Neural progenitor cell (in vitro differentiated cells): ENCODE measurements at regions not wholly inside any gene's neighbourhood (a gene's known extent, or its start where the extent isn't known, plus 50 kb on each side); places are given as distances from the start of the nearest gene placed in this dataset.

Experiments used
- DNase-seq: peaks from one replicate; pipeline ENCODE4 v3.0.0-alpha.2; 2016; ENCODE audit warnings: low spot score
- H2AFZ ChIP-seq: fragments of 200-600 bp; sonication (generic); replicated peaks from 2 replicates; pipeline ENCODE4 v1.6.1; 2016; ENCODE audit warnings: antibody characterized with exemption
- H3F3A ChIP-seq: fragments of 200-600 bp; sonication (generic); 2 replicates; pipeline ENCODE4 v1.6.1; 2016; ENCODE audit warnings: antibody characterized with exemption, low read depth
- H3K27ac ChIP-seq: fragments of 200-600 bp; sonication (generic); 2 replicates; pipeline ENCODE4 v1.5.1; 2016; ENCODE audit warnings: mild to moderate bottlenecking
- H3K27me3 ChIP-seq: fragments of 200-600 bp; sonication (generic); 2 replicates; pipeline ENCODE4 v1.6.1; 2016; ENCODE audit warnings: mild to moderate bottlenecking, moderate library complexity
- H3K36me3 ChIP-seq: fragments of 200-600 bp; sonication (generic); 2 replicates; pipeline ENCODE4 v1.5.1; 2016
- H3K4me1 ChIP-seq: fragments of 200-600 bp; sonication (generic); 2 replicates; pipeline ENCODE4 v1.6.1; 2016; ENCODE audit warnings: mixed run types
- H3K4me2 ChIP-seq: fragments of 200-600 bp; sonication (generic); 2 replicates; pipeline ENCODE4 v1.6.1; 2016
- H3K4me3 ChIP-seq: fragments of 200-600 bp; sonication (generic); 2 replicates; pipeline ENCODE4 v1.5.1; 2016
- H3K79me2 ChIP-seq: fragments of 200-600 bp; sonication (generic); 2 replicates; pipeline ENCODE4 v1.6.1; 2016; ENCODE audit warnings: low read depth
- H3K9ac ChIP-seq: fragments of 200-600 bp; sonication (generic); 2 replicates; pipeline ENCODE4 v1.6.1; 2016
- H3K9me3 ChIP-seq: fragments of 200-600 bp; sonication (generic); 2 replicates; pipeline ENCODE4 v1.5.1; 2016; ENCODE audit warnings: low read depth
- H4K20me1 ChIP-seq: fragments of 200-600 bp; sonication (generic); 2 replicates; pipeline ENCODE4 v1.6.1; 2016; ENCODE audit warnings: low read depth
- H3K27ac Mint-ChIP-seq: 3 replicates; pipeline ENCODE4 v1.8.0; 2021; ENCODE audit warnings: mixed read lengths
- H3K27me3 Mint-ChIP-seq: 2 replicates; pipeline ENCODE4 v1.8.0; 2022; ENCODE audit warnings: low read depth, mild to moderate bottlenecking, inconsistent platforms, moderate library complexity, mixed read lengths; ENCODE audit not compliant: insufficient read depth
- H3K36me3 Mint-ChIP-seq: 3 replicates; pipeline ENCODE4 v1.8.0; 2021; ENCODE audit warnings: mixed read lengths
- H3K4me1 Mint-ChIP-seq: 3 replicates; pipeline ENCODE4 v1.8.0; 2021; ENCODE audit warnings: mixed read lengths
- H3K4me3 Mint-ChIP-seq: 3 replicates; pipeline ENCODE4 v1.8.0; 2021; ENCODE audit warnings: mild to moderate bottlenecking, moderate library complexity, mixed read lengths
- H3K9me3 Mint-ChIP-seq: 3 replicates; pipeline ENCODE4 v1.8.0; 2020; ENCODE audit warnings: mixed read lengths
- CTCF ChIP-seq: fragments of 200-600 bp; sonication (generic); IDR thresholded peaks from 2 replicates; pipeline ENCODE4 v1.5.1; 2017; ENCODE audit warnings: antibody characterized with exemption, mild to moderate bottlenecking
- EZH2 ChIP-seq: fragments of 200-600 bp; sonication (generic); IDR thresholded peaks from 2 replicates; pipeline ENCODE4 v1.6.1; 2017; ENCODE audit warnings: antibody characterized with exemption, mild to moderate bottlenecking, moderate library complexity
- EZH2phosphoT487 ChIP-seq: fragments of 200-600 bp; sonication (generic); IDR thresholded peaks from 2 replicates; pipeline ENCODE4 v1.6.1; 2017; ENCODE audit warnings: antibody characterized with exemption

DNA sequence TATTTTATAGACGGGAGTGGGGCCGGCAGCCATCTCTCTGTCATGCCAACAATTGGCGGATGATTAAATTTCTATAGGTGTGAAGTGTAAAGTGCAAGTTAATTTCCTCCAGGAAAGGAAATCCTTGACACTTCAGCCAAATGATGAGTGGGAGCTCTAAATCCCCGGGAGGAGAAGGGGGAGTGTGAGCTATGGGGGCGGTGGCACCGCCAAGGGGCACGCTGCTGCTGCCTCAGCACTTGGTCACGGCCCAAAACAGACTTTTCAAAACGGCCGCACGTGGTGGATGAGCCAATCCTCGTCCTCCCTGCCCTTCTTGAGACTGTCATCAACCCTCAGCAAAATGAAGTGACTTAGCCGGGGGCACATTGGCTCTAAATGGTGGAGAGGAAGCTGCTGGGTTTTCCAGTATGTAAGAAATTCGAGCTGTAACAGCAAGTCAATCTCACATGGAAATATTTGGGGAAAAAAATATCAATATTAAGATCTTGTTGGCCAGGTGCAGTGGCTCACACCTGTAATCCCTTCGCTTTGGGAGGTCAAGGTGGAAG is 200.8 kb downstream of the TFCP2L1 start:
- H3K79me2 ChIP-seq = no peaks in the 10 kb centered on the region
- Mint-ChIP-seq H3K27me3 (peaks cover 10% of the 10 kb centered on the region), H3K36me3 (no peaks in the 10 kb centered on the region), H3K9me3 (no peaks in the 10 kb centered on the region), H3K4me3 (no peak overlapping the region), H3K27ac (no peak overlapping the region), H3K4me1 (peaks cover 8% of the 10 kb centered on the region)
- no peaks in the 10 kb centered on the region for H3K36me3 ChIP-seq
- H3K9ac ChIP-seq = no peak overlapping the region
- no peak overlapping the region for H2AFZ ChIP-seq
- no peaks in the 10 kb centered on the region for H4K20me1 ChIP-seq
- H3F3A ChIP-seq = no peaks in the 10 kb centered on the region
- DNase-seq = no peak
- no peaks in the 10 kb centered on the region for H3K9me3 ChIP-seq
- TF ChIP-seq CTCF (no peak), EZH2 (no peak), EZH2phosphoT487 (no peak)
- no peak overlapping the region for H3K4me2 ChIP-seq
- H3K4me1 ChIP-seq = no peaks in the 10 kb centered on the region
- no peak overlapping the region for H3K4me3 ChIP-seq
- H3K27me3 ChIP-seq = no peaks in the 10 kb centered on the region
- no peak overlapping the region for H3K27ac ChIP-seq

- H3K27ac ChIP-seq = no peak overlapping the region
- no peak overlapping the region for H3K4me2 ChIP-seq
- no peak overlapping the region for H3K9ac ChIP-seq
- H2AFZ ChIP-seq = no peak overlapping the region
- H3K9me3 ChIP-seq = no peaks in the 10 kb centered on the region
- peaks cover 2% of the 10 kb centered on the region for H3K4me1 Mint-ChIP-seq
- no peak overlapping the region for H3K4me3 ChIP-seq
- no peaks in the 10 kb centered on the region for H3F3A ChIP-seq
- H3K27me3 Mint-ChIP-seq = peaks cover 12% of the 10 kb centered on the region
- DNase-seq = no peak
- H3K4me3 Mint-ChIP-seq = no peak overlapping the region
- H3K79me2 ChIP-seq = no peaks in the 10 kb centered on the region
- H3K36me3 Mint-ChIP-seq = no peaks in the 10 kb centered on the region
- H4K20me1 ChIP-seq = no peaks in the 10 kb centered on the region
- TF ChIP-seq CTCF = no peak
- TF ChIP-seq EZH2phosphoT487 = no peak
- no peak for TF ChIP-seq EZH2
- H3K36me3 ChIP-seq = no peaks in the 10 kb centered on the region
- H3K9me3 Mint-ChIP-seq = no peaks in the 10 kb centered on the region
- no peaks in the 10 kb centered on the region for H3K4me1 ChIP-seq
- no peaks in the 10 kb centered on the region for H3K27me3 ChIP-seq
- H3K27ac Mint-ChIP-seq = no peak overlapping the region
These were observed 199.2 kb downstream of the TFCP2L1 start for GRCh38 chr2:121085801-121086200.

- Mint-ChIP-seq H3K27me3 (peaks cover 9% of the 10 kb centered on the region), H3K36me3 (no peaks in the 10 kb centered on the region), H3K27ac (no peak overlapping the region), H3K9me3 (no peaks in the 10 kb centered on the region), H3K4me1 (peaks cover 2% of the 10 kb centered on the region), H3K4me3 (no peak overlapping the region)
- TF ChIP-seq EZH2 = no peak
- no peak for TF ChIP-seq CTCF
- TF ChIP-seq EZH2phosphoT487 = no peak
- DNase-seq = no peak
- no peaks in the 10 kb centered on the region for H3K4me1 ChIP-seq
- no peaks in the 10 kb centered on the region for H3K9me3 ChIP-seq
- no peaks in the 10 kb centered on the region for H3F3A ChIP-seq
- no peak overlapping the region for H3K4me3 ChIP-seq
- no peak overlapping the region for H2AFZ ChIP-seq
- H3K36me3 ChIP-seq = no peaks in the 10 kb centered on the region
- H3K9ac ChIP-seq = no peak overlapping the region
- no peaks in the 10 kb centered on the region for H4K20me1 ChIP-seq
- no peak overlapping the region for H3K27ac ChIP-seq
- no peaks in the 10 kb centered on the region for H3K79me2 ChIP-seq
- H3K4me2 ChIP-seq = no peak overlapping the region
- H3K27me3 ChIP-seq = no peaks in the 10 kb centered on the region
These were observed 198.6 kb downstream of the TFCP2L1 start for GRCh38 chr2:121086450-121086849.
